ENCODE measurements at regions not wholly inside any gene's neighbourhood (a gene's known extent, or its start where the extent isn't known, plus 50 kb on each side); places are given as distances from the start of the nearest gene placed in this dataset.

DNA sequence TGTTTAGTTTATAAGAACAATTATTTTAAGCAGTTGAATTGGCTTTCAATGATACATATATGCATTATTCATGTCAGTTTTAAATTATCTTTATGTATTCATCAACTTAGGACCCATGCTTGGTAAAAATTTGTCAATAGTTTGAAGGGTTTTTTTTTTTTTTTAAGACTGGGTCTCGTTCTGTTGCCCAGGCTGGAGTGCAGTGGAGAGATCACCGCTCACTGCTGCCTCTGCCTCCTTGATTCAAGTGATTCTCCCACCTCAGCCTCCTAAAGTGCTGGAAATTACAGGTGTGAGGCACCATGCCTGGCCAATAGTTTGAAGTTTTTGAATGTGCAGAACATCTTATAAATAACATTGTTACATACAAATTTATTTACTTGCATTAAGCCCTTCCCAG lies 1671.0 kb upstream of the B3GALT2 start:
- ATAC-seq (ENCODE audit: insufficient read depth, low FRiP score) (no peak), DNase-seq (no peak)
- no peaks in the 10 kb centered on the region for H3K4me1 ChIP-seq (ENCODE audit: control insufficient read depth in 5 of 5, insufficient read depth in 5 of 5, low read length in 5 of 5)
- peaks cover 0 to 3% (median 0%) of the 10 kb centered on the region in 4 donors for H3K9me3 ChIP-seq (ENCODE audit: control insufficient read depth in 4 of 4, insufficient read depth in 3 of 4, low read length in 3 of 4)
- no peaks in the 10 kb centered on the region for H3K36me3 ChIP-seq (ENCODE audit: control insufficient read depth in 4 of 4, insufficient read depth in 4 of 4, low read length in 4 of 4)
- WGBS, 2 donors, result 79 to 84% methylated on average over 2 of the region's 2 CpGs
- no peaks in the 10 kb centered on the region for H3K27me3 ChIP-seq (ENCODE audit: control insufficient read depth in 3 of 3, insufficient read depth in 3 of 3, low read length in 2 of 3)
- TF ChIP-seq, protein P1, sequence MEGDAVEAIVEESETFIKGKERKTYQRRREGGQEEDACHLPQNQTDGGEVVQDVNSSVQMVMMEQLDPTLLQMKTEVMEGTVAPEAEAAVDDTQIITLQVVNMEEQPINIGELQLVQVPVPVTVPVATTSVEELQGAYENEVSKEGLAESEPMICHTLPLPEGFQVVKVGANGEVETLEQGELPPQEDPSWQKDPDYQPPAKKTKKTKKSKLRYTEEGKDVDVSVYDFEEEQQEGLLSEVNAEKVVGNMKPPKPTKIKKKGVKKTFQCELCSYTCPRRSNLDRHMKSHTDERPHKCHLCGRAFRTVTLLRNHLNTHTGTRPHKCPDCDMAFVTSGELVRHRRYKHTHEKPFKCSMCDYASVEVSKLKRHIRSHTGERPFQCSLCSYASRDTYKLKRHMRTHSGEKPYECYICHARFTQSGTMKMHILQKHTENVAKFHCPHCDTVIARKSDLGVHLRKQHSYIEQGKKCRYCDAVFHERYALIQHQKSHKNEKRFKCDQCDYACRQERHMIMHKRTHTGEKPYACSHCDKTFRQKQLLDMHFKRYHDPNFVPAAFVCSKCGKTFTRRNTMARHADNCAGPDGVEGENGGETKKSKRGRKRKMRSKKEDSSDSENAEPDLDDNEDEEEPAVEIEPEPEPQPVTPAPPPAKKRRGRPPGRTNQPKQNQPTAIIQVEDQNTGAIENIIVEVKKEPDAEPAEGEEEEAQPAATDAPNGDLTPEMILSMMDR (IDR thresholded peaks at IDR 0.05; ENCODE audit: control extremely low read depth, extremely low read depth), result no peak
- no peak overlapping the region for H3K4me3 ChIP-seq
- H3K9ac ChIP-seq (ENCODE audit: insufficient read depth in 1 of 2, low read length in 2 of 2), result no peak overlapping the region
- H3K27ac ChIP-seq (ENCODE audit: low read depth in 1 of 2, low read length in 1 of 2), result no peak overlapping the region

DNA sequence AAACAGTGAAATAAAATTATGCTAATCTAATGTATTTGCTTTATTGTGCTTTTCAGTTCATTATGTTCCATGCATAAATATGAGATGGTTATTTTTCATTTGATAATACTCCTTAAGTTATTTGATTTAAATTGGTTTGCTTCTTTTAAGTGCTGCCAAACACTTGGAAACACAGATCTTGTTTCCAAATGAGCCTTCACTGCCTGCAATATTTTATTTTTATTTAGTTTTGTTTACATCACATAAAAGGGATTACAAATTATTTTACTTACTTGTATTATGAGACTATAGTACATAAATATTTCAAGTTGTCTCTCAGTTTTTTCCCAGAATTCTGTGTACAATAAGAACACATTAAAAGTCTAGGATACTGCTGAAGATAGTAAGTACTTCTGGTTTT lies 1662.4 kb upstream of the B3GALT2 start:
- peak in 2 of 3 donors; percentile 81 to 86 for DNase-seq
- H3K9ac ChIP-seq (ENCODE audit: insufficient read depth in 1 of 2, low read length in 2 of 2), result no peak overlapping the region
- no peaks in the 10 kb centered on the region for H3K4me1 ChIP-seq (ENCODE audit: control insufficient read depth in 5 of 5, insufficient read depth in 5 of 5, low read length in 5 of 5)
- no peaks in the 10 kb centered on the region for H3K27me3 ChIP-seq (ENCODE audit: control insufficient read depth in 3 of 3, insufficient read depth in 3 of 3, low read length in 2 of 3)
- H3K36me3 ChIP-seq (ENCODE audit: control insufficient read depth in 4 of 4, insufficient read depth in 4 of 4, low read length in 4 of 4), result no peaks in the 10 kb centered on the region
- TF ChIP-seq, protein P1 (IDR thresholded peaks at IDR 0.05; ENCODE audit: control extremely low read depth, extremely low read depth), result no peak
- no peak for ATAC-seq (ENCODE audit: insufficient read depth, low FRiP score)
- no peaks in the 10 kb centered on the region for H3K9me3 ChIP-seq (ENCODE audit: control insufficient read depth in 4 of 4, insufficient read depth in 3 of 4, low read length in 3 of 4)
- H3K27ac ChIP-seq (ENCODE audit: low read depth in 1 of 2, low read length in 1 of 2), result no peak overlapping the region
- H3K4me3 ChIP-seq, result no peak overlapping the region

DNA sequence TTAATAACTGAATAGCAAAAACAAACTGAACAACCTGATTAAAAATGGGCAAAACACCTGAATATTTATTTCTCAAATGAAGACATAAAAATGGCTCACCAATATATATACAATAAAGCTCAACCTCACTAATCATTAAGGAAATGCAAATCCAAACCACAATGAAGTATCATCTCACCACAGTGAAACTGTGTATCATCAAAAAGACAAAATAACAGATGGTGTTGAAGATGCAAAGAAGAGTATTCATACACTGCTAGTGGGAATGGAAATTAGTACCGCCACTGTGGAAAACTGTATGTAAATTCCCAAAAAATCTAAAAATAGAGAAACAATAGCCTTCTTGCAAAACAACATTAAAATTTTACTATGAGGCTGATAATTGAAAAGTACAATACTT lies 1660.1 kb upstream of the B3GALT2 start:
- Histone ChIP-seq H3K27ac (ENCODE audit: low read depth in 1 of 2, low read length in 1 of 2) (no peak overlapping the region), H3K9ac (ENCODE audit: insufficient read depth in 1 of 2, low read length in 2 of 2) (no peak overlapping the region), H3K9me3 (ENCODE audit: control insufficient read depth in 4 of 4, insufficient read depth in 3 of 4, low read length in 3 of 4) (no peaks in the 10 kb centered on the region), H3K27me3 (ENCODE audit: control insufficient read depth in 3 of 3, insufficient read depth in 3 of 3, low read length in 2 of 3) (no peaks in the 10 kb centered on the region), H3K4me3 (no peak overlapping the region), H3K36me3 (ENCODE audit: control insufficient read depth in 4 of 4, insufficient read depth in 4 of 4, low read length in 4 of 4) (no peaks in the 10 kb centered on the region), H3K4me1 (ENCODE audit: control insufficient read depth in 5 of 5, insufficient read depth in 5 of 5, low read length in 5 of 5) (no peaks in the 10 kb centered on the region)
- no peak for DNase-seq
- 89 to 96% methylated on average over 1 of the region's 1 CpG for WGBS, 2 donors
- ATAC-seq (ENCODE audit: insufficient read depth, low FRiP score), result no peak
- TF ChIP-seq, protein P1 (IDR thresholded peaks at IDR 0.05; ENCODE audit: control extremely low read depth, extremely low read depth), result no peak

DNA sequence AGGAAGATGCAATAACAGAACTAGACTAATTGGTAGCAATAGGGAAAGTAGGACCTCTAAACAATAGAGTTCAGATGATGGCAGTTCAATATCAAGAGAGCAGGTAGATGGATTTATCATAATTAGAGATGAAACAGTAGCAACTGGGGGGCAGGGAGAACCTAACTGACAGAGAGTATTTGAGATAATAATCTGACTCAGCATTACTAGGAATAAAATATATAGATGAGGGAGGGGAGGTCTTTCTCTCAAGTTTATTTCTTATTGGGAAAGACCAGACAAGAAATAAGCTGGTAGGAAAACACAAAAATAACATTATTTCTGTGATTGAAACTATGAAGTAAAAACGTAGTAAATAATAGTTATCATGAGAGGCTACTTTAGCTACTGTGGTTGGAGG lies 1656.7 kb upstream of the B3GALT2 start:
- Histone ChIP-seq H3K36me3 (ENCODE audit: control insufficient read depth in 4 of 4, insufficient read depth in 4 of 4, low read length in 4 of 4) (no peaks in the 10 kb centered on the region), H3K9me3 (ENCODE audit: control insufficient read depth in 4 of 4, insufficient read depth in 3 of 4, low read length in 3 of 4) (peaks cover 0 to 3% (median 0%) of the 10 kb centered on the region in 4 donors), H3K27me3 (ENCODE audit: control insufficient read depth in 3 of 3, insufficient read depth in 3 of 3, low read length in 2 of 3) (no peaks in the 10 kb centered on the region), H3K4me3 (no peak overlapping the region), H3K9ac (ENCODE audit: insufficient read depth in 1 of 2, low read length in 2 of 2) (no peak overlapping the region), H3K27ac (ENCODE audit: low read depth in 1 of 2, low read length in 1 of 2) (no peak overlapping the region), H3K4me1 (ENCODE audit: control insufficient read depth in 5 of 5, insufficient read depth in 5 of 5, low read length in 5 of 5) (no peaks in the 10 kb centered on the region)
- TF ChIP-seq, protein P1 (IDR thresholded peaks at IDR 0.05; ENCODE audit: control extremely low read depth, extremely low read depth), result no peak
- WGBS, 2 donors, result 56 to 64% methylated on average over 1 of the region's 1 CpG
- no peak for DNase-seq
- ATAC-seq (ENCODE audit: insufficient read depth, low FRiP score), result no peak

Measured in lung (tissue), 11 donors.